GM18517 (cell line): ENCODE measurements at regions not wholly inside any gene's neighbourhood (a gene's known extent, or its start where the extent isn't known, plus 50 kb on each side); places are given as distances from the start of the nearest gene placed in this dataset.

Experiments used
- ATAC-seq: cut with Tn5 transposase; IDR thresholded peaks from one replicate; pipeline ENCODE4 v1.9.1; 2021; ENCODE audit warnings: mild to moderate bottlenecking, moderate library complexity; ENCODE audit not compliant: unreplicated experiment

DNA sequence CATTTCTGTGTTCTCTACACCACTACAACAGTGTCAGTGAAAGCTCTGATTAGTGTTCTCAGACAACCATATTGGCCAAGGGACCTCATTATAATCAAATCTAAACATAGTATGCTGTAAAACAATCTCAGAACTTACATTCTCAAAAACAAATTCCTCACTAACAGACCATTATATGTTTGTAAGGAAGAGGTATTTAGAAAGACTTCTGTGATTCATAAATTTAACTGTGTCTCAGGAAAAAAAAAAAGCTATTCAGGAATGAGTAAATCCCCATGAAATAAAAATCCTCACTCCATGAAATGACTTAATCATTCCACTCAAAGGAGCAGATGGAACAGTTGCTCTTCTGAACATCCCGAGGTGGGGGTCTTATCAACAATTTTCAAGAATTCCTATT, 413.0 kb downstream of the CDH2 start:
- ATAC-seq, result no peak

DNA sequence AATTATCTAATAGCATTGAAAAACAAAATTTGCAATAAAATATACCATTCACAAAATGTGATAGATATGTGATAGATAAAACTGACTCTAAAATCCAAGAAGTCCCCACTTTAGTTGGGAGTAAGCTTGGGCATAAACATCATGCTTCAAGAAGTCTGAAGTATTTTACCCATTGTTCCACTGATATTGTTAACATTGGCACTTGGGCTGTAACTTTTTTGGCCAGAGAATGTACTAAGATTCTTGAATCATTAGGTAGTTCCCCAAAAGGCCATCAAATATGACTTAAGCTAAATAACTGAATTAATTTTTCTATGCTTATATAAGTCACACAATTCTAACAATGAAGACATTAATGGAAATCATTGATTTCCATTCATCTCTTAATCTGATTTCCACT, 413.6 kb downstream of the CDH2 start:
- ATAC-seq, result no peak

GRCh38 chr18:27762054-27762453, 414.9 kb downstream of the CDH2 start:
- no peak for ATAC-seq

DNA sequence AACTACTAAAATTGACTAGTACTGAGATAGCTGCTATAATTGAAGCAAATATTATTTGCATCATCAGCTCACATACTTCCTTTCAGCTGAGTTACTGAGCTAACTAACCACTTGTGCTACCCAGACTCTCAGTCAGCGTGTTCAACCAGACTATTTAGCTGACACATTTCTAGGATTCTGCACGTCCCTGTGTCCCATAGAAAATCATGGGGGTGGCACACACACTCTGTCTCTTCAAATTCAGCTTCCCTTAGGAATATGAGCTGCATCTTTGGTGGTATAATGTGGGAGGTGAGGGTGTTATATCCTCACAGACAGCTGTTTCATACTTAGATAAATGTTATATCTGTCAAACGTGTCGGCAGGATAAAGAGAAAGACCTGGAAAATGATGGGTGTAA, 424.0 kb downstream of the CDH2 start:
- ATAC-seq, result no peak

GRCh38 chr18:27750923-27751322, 426.0 kb downstream of the CDH2 start:
- no peak for ATAC-seq

- no peak for ATAC-seq
Measured at GRCh38 chr18:27750014-27750413, 426.9 kb downstream of the CDH2 start.

GRCh38 chr18:27749194-27749593, 427.7 kb downstream of the CDH2 start:
- ATAC-seq, result no peak

DNA sequence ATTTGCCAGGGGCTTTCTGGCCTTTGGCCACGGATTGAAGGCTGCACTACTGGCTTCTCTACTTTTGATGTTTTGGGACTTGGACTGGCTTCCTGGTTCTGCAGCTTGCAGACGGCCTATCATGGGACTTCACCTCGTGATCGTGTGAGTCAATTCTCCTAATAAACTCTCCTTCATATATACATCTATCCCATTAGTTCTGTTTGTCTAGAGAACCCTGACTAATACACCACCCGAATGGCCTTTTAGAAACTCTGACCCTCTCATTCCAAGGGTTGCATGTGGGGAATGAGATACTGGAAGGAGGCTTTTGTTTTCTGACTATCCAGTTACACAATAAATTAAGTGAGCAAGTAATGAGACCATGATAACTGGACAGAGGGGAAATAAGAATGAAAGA, 430.7 kb downstream of the CDH2 start:
- ATAC-seq, result no peak

DNA sequence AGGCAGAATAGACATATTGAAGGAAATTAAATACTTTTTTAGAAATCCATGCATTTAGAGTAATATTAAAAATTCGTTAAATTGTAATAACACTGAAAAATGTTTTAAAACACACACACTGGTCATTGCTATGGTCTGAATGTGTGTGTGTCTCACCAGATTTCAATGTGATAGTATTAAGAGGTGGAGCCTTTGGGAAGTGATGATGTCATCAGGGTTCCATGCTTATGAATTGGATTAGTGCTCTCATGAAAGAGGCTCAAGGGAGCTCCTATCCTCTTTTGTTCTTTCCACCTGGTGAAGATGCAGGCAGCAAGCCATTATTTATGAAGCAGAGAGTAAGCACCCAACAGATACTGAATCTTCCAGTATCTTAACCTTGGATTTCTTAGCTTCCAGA, 441.8 kb downstream of the CDH2 start:
- ATAC-seq, result no peak

GRCh38 chr18:27731211-27731610, 445.7 kb downstream of the CDH2 start:
- ATAC-seq, result no peak

- no peak for ATAC-seq
Measured at GRCh38 chr18:27728659-27729058, 448.3 kb downstream of the CDH2 start.

DNA sequence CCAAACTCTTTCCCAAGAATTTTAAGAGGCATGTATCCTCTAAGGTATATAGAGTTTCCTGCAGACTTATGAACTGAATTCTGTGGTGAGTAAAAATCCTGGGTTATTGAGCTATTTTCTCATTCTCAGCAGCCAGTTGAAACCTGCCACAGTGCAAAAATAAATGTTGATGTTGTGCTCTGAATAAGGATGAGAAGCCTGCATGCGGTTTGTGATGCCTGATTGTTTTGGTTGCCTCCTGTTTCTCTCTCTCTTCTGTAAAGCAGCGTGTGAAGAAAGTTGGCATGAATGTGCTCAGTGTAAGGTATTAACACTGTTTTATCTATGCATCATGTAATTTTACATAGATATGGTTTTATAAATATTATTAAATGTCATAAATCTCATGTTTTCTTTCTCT, 452.6 kb downstream of the CDH2 start:
- ATAC-seq, result no peak

DNA sequence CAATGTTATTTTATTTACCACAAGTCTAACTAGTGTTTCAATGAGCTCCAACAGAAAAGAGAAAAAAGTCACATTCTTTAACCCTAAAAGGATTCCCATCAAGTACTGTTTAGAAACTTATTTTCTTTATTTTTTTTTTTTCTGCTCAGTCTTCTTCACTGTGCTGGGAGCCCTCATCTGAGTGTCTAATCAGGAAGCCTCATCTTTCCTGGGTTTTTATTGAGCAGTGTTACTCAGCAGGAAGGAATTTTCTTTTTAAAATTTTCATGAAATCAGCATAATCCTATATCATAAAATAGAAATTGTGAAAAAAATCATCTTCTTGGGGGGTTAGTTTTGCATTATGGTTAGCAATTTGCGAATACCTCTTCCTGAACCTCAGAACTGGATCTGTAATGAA, 453.8 kb downstream of the CDH2 start:
- ATAC-seq, result no peak

- no peak for ATAC-seq
Measured at GRCh38 chr18:27719680-27720079, 457.2 kb downstream of the CDH2 start.

GRCh38 chr18:27717816-27718215, 459.1 kb downstream of the CDH2 start:
- no peak for ATAC-seq

DNA sequence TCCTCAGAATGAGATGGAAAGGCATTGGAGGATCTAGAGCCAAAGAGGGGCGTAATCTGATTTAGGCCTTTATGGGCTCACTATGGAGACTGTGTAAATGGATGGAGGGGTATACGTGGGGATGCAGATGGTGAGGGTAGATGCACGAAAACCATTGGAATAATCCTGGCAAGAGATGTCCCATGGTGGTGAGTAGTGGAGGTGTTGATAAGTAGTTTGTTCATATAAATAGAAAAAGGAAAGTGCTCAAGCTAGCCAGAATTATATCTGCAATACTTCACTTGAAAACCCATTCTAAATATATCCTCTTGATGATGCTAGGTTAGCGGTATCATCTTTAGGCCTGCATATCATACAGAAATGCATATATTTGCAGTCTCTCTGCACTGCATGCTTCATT, 459.7 kb downstream of the CDH2 start:
- ATAC-seq, result no peak

DNA sequence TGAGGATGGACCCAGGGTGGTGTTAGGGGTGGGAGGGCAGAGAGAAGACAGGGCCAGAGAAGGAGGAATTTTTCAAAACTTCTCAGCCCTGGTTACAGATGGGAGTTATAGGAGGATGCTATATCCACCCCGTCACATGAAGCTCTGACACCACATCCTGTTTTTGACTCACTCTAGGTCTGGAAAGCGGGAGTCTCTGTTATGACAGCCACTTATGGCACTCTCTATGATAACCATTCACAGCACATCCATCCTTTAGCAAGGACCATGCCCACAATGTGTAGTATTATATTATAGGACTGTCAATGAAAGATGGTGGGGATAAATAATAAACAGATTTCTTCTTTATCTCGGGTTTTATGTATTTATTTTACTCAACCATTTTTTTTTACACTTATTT, 461.2 kb downstream of the CDH2 start:
- no peak for ATAC-seq

- no peak for ATAC-seq
Measured at GRCh38 chr18:27713738-27714095, 463.2 kb downstream of the CDH2 start.

- no peak for ATAC-seq
Measured at GRCh38 chr18:27713037-27713737, 463.7 kb downstream of the CDH2 start.

DNA sequence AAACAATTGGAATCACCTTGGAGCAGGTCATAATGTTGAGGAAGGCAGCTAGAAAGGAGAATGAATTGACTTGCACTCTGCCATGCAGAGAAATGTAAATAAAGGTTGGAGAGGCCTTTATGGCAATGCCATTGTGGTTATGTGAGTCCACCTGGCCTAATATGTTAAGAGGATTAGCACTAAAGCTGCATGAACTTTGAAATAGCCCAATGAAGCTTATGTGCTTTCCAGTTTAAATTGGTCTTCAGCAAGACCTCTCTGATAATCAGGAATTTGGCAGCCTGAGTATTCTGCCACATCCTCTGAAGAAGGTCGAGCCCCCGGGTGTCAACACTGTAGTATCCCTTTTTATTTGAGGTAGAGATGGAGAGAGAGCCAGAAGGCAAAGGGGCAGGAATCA, 464.9 kb downstream of the CDH2 start:
- ATAC-seq, result no peak

DNA sequence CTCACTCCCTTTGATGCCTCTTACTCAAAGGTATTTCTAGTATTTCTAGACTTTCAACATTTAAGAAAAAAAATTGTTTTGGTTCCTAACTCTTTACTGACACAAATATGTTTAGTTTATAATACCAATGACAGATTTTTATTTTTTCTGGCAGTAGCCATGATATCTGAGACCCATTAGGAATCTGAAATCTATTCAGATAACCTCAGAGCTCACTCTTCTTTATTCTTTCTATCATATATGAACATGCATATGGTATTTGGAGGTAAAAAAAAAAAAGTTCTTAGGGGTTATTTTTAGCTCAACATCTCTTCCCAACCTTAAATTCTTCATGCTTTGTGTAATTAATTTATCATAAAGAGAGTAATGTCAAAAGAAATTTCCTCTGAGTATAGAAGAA, 465.5 kb downstream of the CDH2 start:
- ATAC-seq, result no peak

GRCh38 chr18:27709344-27709743, 467.6 kb downstream of the CDH2 start:
- ATAC-seq, result no peak

GRCh38 chr18:27707201-27707600, 469.7 kb downstream of the CDH2 start:
- no peak for ATAC-seq
